PFSK-1 (cell line): ENCODE measurements at regions not wholly inside any gene's neighbourhood (a gene's known extent, or its start where the extent isn't known, plus 50 kb on each side); places are given as distances from the start of the nearest gene placed in this dataset.

Experiments used
- FOXP2 ChIP-seq: optimal IDR thresholded peaks from 2 replicates; pipeline ENCODE3; 2011; ENCODE audit warnings: borderline replicate concordance, control low read depth, inconsistent platforms; ENCODE audit not compliant: insufficient read depth; ENCODE audit errors: extremely low read length, extremely low read depth
- POLR2AphosphoS5 ChIP-seq: IDR thresholded peaks from 2 replicates; pipeline ENCODE4 v1.6.1; 2012; ENCODE audit warnings: low read depth, mild to moderate bottlenecking, control low read depth, low read length, moderate library complexity
- SIN3A ChIP-seq: IDR thresholded peaks from 2 replicates; pipeline ENCODE4 v1.6.1; 2012; ENCODE audit warnings: mild to moderate bottlenecking, low read length, moderate library complexity, borderline replicate concordance; ENCODE audit not compliant: insufficient read depth
- TAF1 ChIP-seq: IDR thresholded peaks from 2 replicates; pipeline ENCODE4 v1.6.1; 2012; ENCODE audit warnings: low read length, control low read depth, borderline replicate concordance; ENCODE audit not compliant: insufficient read depth
- TF ChIP-seq, protein P1 (sequence below), 2 experiments: IDR thresholded peaks; 2 replicates each; pipeline versions ENCODE4 v1.6.1 to v1.8.0; 2011 to 2012; ENCODE audit warnings: low read depth in 2 of 2, low read length in 2 of 2, control low read depth in 1 of 2, inconsistent platforms in 1 of 2, mild to moderate bottlenecking in 1 of 2, moderate library complexity in 1 of 2; ENCODE audit not compliant: insufficient read depth in 1 of 2

- no peak for TF ChIP-seq POLR2AphosphoS5
- TF ChIP-seq TAF1 = no peak
- TF ChIP-seq, protein P1, sequence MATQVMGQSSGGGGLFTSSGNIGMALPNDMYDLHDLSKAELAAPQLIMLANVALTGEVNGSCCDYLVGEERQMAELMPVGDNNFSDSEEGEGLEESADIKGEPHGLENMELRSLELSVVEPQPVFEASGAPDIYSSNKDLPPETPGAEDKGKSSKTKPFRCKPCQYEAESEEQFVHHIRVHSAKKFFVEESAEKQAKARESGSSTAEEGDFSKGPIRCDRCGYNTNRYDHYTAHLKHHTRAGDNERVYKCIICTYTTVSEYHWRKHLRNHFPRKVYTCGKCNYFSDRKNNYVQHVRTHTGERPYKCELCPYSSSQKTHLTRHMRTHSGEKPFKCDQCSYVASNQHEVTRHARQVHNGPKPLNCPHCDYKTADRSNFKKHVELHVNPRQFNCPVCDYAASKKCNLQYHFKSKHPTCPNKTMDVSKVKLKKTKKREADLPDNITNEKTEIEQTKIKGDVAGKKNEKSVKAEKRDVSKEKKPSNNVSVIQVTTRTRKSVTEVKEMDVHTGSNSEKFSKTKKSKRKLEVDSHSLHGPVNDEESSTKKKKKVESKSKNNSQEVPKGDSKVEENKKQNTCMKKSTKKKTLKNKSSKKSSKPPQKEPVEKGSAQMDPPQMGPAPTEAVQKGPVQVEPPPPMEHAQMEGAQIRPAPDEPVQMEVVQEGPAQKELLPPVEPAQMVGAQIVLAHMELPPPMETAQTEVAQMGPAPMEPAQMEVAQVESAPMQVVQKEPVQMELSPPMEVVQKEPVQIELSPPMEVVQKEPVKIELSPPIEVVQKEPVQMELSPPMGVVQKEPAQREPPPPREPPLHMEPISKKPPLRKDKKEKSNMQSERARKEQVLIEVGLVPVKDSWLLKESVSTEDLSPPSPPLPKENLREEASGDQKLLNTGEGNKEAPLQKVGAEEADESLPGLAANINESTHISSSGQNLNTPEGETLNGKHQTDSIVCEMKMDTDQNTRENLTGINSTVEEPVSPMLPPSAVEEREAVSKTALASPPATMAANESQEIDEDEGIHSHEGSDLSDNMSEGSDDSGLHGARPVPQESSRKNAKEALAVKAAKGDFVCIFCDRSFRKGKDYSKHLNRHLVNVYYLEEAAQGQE (IDR thresholded peaks at IDR 0.05; ENCODE audit: insufficient read depth in 1 of 2, low read depth in 2 of 2, low read length in 2 of 2) = no peak
- no peak for TF ChIP-seq SIN3A
- TF ChIP-seq FOXP2 = no peak
Observed at GRCh38 chr12:29041621-29042020, 107.5 kb upstream of the FAR2 start.

GRCh38 chr12:29043069-29043468, 106.0 kb upstream of the FAR2 start:
- TF ChIP-seq FOXP2 (no peak), SIN3A (no peak), POLR2AphosphoS5 (no peak), TAF1 (no peak)
- TF ChIP-seq, protein P1 (IDR thresholded peaks at IDR 0.05; ENCODE audit: insufficient read depth in 1 of 2, low read depth in 2 of 2, low read length in 2 of 2) = no peak

GRCh38 chr12:29044799-29045198, 104.3 kb upstream of the FAR2 start:
- TF ChIP-seq TAF1 = no peak
- no peak for TF ChIP-seq POLR2AphosphoS5
- TF ChIP-seq, protein P1 (IDR thresholded peaks at IDR 0.05; ENCODE audit: insufficient read depth in 1 of 2, low read depth in 2 of 2, low read length in 2 of 2) = no peak
- no peak for TF ChIP-seq SIN3A
- no peak for TF ChIP-seq FOXP2

GRCh38 chr12:29048787-29049186, 100.3 kb upstream of the FAR2 start:
- no peak for TF ChIP-seq TAF1
- no peak for TF ChIP-seq POLR2AphosphoS5
- no peak for TF ChIP-seq SIN3A
- TF ChIP-seq, protein P1 (IDR thresholded peaks at IDR 0.05; ENCODE audit: insufficient read depth in 1 of 2, low read depth in 2 of 2, low read length in 2 of 2) = no peak
- no peak for TF ChIP-seq FOXP2

GRCh38 chr12:29050503-29050902, 98.6 kb upstream of the FAR2 start:
- TF ChIP-seq FOXP2 (no peak), TAF1 (no peak), SIN3A (no peak), POLR2AphosphoS5 (no peak)
- TF ChIP-seq, protein P1 (IDR thresholded peaks at IDR 0.05; ENCODE audit: insufficient read depth in 1 of 2, low read depth in 2 of 2, low read length in 2 of 2) = no peak
